ENCODE measurements at regions not wholly inside any gene's neighbourhood (a gene's known extent, or its start where the extent isn't known, plus 50 kb on each side); places are given as distances from the start of the nearest gene placed in this dataset.

DNA sequence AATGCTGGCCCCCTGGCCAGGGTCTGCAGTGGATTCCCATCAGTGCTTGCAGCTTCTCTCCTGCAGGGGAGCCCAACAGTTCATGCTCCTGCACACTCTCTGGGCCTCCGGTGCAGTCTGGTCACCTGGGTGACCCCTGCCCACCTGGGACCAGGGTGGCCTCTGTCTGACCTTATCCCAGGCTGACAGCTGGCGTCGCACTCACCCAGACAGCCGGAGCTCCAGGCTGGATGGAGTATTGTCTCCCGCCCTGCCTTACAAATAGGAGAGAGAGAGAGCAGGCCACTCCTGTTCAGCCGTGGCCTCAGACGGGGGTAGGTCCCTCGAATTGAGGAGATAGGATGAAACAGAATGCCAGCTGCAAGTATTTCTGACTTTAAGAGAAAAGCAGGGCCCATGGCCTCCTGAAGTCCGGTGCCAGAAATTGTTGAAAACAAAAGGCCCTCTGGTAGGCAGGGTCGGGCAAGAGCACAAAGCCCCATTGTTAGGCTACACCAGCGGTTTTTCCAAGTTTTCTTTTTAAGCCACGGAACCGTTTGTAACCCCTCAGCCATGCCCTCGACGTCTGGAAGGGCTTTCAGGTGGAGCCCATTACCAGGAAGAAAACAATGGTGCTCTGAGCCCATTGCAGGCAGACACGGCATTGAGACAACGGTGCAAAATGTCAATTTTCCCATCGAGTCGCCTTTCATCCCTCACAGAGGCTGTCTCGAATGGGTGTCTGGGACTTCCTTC is 258.4 kb downstream of the BCL11A start:
- no peak for TF ChIP-seq CTCF (IDR thresholded peaks at IDR 0.05)
- no peak for TF ChIP-seq POLR2A (IDR thresholded peaks at IDR 0.05)
